Endodermal cell (in vitro differentiated cells): ENCODE measurements at regions not wholly inside any gene's neighbourhood (a gene's known extent, or its start where the extent isn't known, plus 50 kb on each side); places are given as distances from the start of the nearest gene placed in this dataset.
A peak's percentile ranks its signal among the peaks of the same experiment; 100 is the strongest.

Experiments
- DNase-seq: peaks from one replicate; pipeline ENCODE4 v3.0.0-alpha.2; 2017
- H3K27ac ChIP-seq: 2 replicates; pipeline ENCODE4 v1.5.1; 2013; ENCODE audit warnings: mild to moderate bottlenecking, low read depth, low read length, moderate library complexity
- H3K27me3 ChIP-seq: 2 replicates; pipeline ENCODE4 v1.6.1; 2013; ENCODE audit warnings: mild to moderate bottlenecking, low read length, moderate library complexity; ENCODE audit not compliant: insufficient read depth, control insufficient read depth, poor library complexity, severe bottlenecking
- H3K36me3 ChIP-seq: 2 replicates; pipeline ENCODE4 v1.7.0; 2013; ENCODE audit warnings: mild to moderate bottlenecking, low read length, moderate library complexity; ENCODE audit not compliant: control insufficient read depth, insufficient read depth
- H3K4me1 ChIP-seq: one replicate; pipeline ENCODE4 v1.7.0; 2013; ENCODE audit warnings: low read length; ENCODE audit not compliant: control insufficient read depth, insufficient read depth
- H3K4me3 ChIP-seq: 2 replicates; pipeline ENCODE4 v1.5.1; 2013; ENCODE audit warnings: mild to moderate bottlenecking, low read length, moderate library complexity
- H3K9ac ChIP-seq: 2 replicates; pipeline ENCODE4 v1.6.1; 2013; ENCODE audit warnings: mild to moderate bottlenecking, low read length, moderate library complexity; ENCODE audit not compliant: poor library complexity, severe bottlenecking; ENCODE audit errors: extremely low read depth
- H3K9me3 ChIP-seq: 2 replicates; pipeline ENCODE4 v1.6.1; 2013; ENCODE audit warnings: mild to moderate bottlenecking, low read length, moderate library complexity; ENCODE audit not compliant: control insufficient read depth
- H3K27ac Mint-ChIP-seq: 2 replicates; pipeline ENCODE4 v1.8.0; 2020; ENCODE audit warnings: mixed read lengths
- H3K27me3 Mint-ChIP-seq: 2 replicates; pipeline ENCODE4 v1.8.0; 2021; ENCODE audit warnings: mild to moderate bottlenecking, mixed read lengths; ENCODE audit not compliant: insufficient read depth
- H3K36me3 Mint-ChIP-seq: 2 replicates; pipeline ENCODE4 v1.8.0; 2020; ENCODE audit warnings: low read depth, mixed read lengths
- H3K4me1 Mint-ChIP-seq: 2 replicates; pipeline ENCODE4 v1.8.0; 2020; ENCODE audit warnings: mixed read lengths
- H3K4me3 Mint-ChIP-seq: 2 replicates; pipeline ENCODE4 v1.8.0; 2020; ENCODE audit warnings: mild to moderate bottlenecking, moderate library complexity, mixed read lengths
- H3K9me3 Mint-ChIP-seq: 2 replicates; pipeline ENCODE4 v1.8.0; 2020; ENCODE audit warnings: mild to moderate bottlenecking, mixed read lengths
- CTCF ChIP-seq: fragments of 200-600 bp; sonication (generic); conservative IDR thresholded peaks from 2 replicates; pipeline ENCODE4 v1.5.0; 2021; ENCODE audit warnings: antibody characterized with exemption, mild to moderate bottlenecking
- WGBS, 2 experiments: methylation state at CpG; one replicate each; pipeline versions ENCODE4 v1.1.5 to v1.1.7; 2013; ENCODE audit warnings: missing lambda C conversion rate in 2 of 2, mixed read lengths in 1 of 2; ENCODE audit not compliant: insufficient coverage in 1 of 2, insufficient read length in 1 of 2; 5-methylcytosine and 5-hydroxymethylcytosine counted together

DNA sequence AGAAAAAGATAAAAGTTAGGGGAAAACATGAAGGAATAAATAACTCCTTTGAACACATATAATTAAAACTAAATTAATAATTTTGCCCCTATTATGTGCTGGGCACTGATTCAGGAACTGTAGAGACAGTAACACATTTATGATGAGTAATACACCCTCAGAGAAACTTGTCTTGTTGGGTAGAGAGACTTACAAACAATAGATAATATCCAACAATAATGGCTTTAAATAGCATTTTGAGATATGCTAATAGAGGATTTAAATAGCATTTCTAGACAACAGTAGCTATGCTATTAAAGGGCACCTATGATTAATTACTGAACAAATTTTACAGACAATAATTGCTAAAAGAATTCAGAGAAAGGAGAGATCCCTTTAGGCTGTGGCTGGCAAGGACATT is 455.5 kb downstream of the NUF2 start:
- DNase-seq: no peak
- Histone ChIP-seq H3K36me3 (no peaks in the 10 kb centered on the region), H3K9me3 (peaks cover 41% of the 10 kb centered on the region), H3K9ac (no peak overlapping the region), H3K4me1 (peaks cover 2% of the 10 kb centered on the region), H3K27me3 (no peaks in the 10 kb centered on the region), H3K4me3 (no peak overlapping the region), H3K27ac (no peak overlapping the region)
- peaks cover 2% of the 10 kb centered on the region for H3K36me3 Mint-ChIP-seq
- peaks cover 18% of the 10 kb centered on the region for H3K9me3 Mint-ChIP-seq
- no peak for TF ChIP-seq CTCF
- no peak overlapping the region for H3K4me3 Mint-ChIP-seq
- no peaks in the 10 kb centered on the region for H3K27me3 Mint-ChIP-seq
- no peak overlapping the region for H3K27ac Mint-ChIP-seq
- peaks cover 13% of the 10 kb centered on the region for H3K4me1 Mint-ChIP-seq

GRCh38 chr1:163781146-163781545 is 459.4 kb downstream of the NUF2 start:
- peak overlapping the region; percentile 20 for H3K4me3 ChIP-seq
- Mint-ChIP-seq H3K4me1 (no peaks in the 10 kb centered on the region), H3K36me3 (peaks cover 2% of the 10 kb centered on the region)

DNA sequence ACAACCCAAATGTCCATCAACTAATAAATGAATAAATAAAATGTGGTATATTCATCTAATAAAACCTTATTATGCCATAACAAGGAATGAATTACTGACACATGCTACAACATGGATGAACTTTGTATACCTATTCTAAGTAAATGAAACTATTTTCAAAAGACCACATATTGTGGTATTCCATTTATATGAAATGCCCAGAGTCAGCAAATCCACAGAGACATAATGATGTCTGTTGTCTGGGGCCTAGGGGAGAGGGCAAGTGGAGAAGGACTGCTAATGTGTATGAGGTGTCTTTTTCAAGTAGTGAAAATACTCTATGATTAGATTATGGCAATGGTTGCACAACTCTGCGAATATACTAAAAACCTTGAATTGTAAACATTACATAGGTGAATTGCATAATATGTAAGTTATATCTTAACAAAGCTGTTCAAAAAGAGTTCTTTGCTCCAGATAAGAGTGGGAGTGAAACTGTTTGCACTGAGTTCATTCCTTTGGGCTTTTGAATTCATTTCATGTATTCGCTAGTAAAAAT is 464.2 kb downstream of the NUF2 start:
- Histone ChIP-seq H3K4me3 (no peak overlapping the region), H3K4me1 (no peaks in the 10 kb centered on the region), H3K9me3 (peaks cover 14% of the 10 kb centered on the region), H3K27me3 (no peaks in the 10 kb centered on the region), H3K36me3 (no peaks in the 10 kb centered on the region), H3K9ac (no peak overlapping the region), H3K27ac (no peak overlapping the region)
- Mint-ChIP-seq H3K36me3 (no peaks in the 10 kb centered on the region), H3K4me3 (no peak overlapping the region), H3K27ac (no peak overlapping the region), H3K4me1 (peaks cover 5% of the 10 kb centered on the region), H3K9me3 (peaks cover 9% of the 10 kb centered on the region), H3K27me3 (no peaks in the 10 kb centered on the region)
- DNase-seq: no peak
- no peak for TF ChIP-seq CTCF
- 98% methylated on average over 2 of the region's 2 CpGs; no CpG with 5 or more reads in 1 of the 2 experiments for WGBS, 2 experiments

More at GRCh38 chr1:163781146-163781545, 459.4 kb downstream of the NUF2 start:
- H3K27ac Mint-ChIP-seq: no peak overlapping the region
- H3K9me3 Mint-ChIP-seq: peaks cover 18% of the 10 kb centered on the region
- no peak overlapping the region for H3K4me3 Mint-ChIP-seq
- Histone ChIP-seq H3K9ac (no peak overlapping the region), H3K27me3 (no peaks in the 10 kb centered on the region), H3K36me3 (no peaks in the 10 kb centered on the region), H3K27ac (no peak overlapping the region), H3K9me3 (peaks cover 42% of the 10 kb centered on the region), H3K4me1 (peaks cover 2% of the 10 kb centered on the region)
- no peak for DNase-seq
- no peak for TF ChIP-seq CTCF
- no peaks in the 10 kb centered on the region for H3K27me3 Mint-ChIP-seq
